ENCODE measurements at regions not wholly inside any gene's neighbourhood (a gene's known extent, or its start where the extent isn't known, plus 50 kb on each side); places are given as distances from the start of the nearest gene placed in this dataset.

DNA sequence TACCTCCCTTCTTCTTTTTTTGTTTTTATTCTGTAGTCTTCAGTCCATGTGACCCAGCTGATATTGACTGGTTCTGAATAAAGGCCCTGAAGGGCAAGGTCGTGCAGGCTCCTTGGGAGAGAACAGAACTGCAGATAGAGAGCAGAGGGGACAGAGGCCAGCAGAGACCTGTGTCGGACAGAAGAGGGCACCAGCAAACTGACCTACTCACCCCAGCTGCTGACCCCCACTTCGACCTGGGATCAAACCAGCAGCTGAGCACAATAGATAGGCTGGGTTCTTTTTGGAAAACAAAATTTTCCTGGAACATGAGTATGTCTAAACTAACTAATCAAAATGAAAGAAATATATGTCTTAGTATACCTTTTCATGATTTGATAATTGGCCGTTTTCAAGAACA is 695.1 kb downstream of the NR2F1-AS1 start:
- no peaks in the 10 kb centered on the region for H3K9me3 ChIP-seq
- no peak overlapping the region for H3K4me3 ChIP-seq
- in situ Hi-C loops (cut with MboI; ENCODE audit: low sequenced_read_pairs in 4 of 4) = no loop called here
- no peaks in the 10 kb centered on the region for H3K36me3 ChIP-seq
- TF ChIP-seq, protein P1, sequence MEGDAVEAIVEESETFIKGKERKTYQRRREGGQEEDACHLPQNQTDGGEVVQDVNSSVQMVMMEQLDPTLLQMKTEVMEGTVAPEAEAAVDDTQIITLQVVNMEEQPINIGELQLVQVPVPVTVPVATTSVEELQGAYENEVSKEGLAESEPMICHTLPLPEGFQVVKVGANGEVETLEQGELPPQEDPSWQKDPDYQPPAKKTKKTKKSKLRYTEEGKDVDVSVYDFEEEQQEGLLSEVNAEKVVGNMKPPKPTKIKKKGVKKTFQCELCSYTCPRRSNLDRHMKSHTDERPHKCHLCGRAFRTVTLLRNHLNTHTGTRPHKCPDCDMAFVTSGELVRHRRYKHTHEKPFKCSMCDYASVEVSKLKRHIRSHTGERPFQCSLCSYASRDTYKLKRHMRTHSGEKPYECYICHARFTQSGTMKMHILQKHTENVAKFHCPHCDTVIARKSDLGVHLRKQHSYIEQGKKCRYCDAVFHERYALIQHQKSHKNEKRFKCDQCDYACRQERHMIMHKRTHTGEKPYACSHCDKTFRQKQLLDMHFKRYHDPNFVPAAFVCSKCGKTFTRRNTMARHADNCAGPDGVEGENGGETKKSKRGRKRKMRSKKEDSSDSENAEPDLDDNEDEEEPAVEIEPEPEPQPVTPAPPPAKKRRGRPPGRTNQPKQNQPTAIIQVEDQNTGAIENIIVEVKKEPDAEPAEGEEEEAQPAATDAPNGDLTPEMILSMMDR (IDR thresholded peaks at IDR 0.05 in 4 of 5, conservative IDR thresholded peaks at IDR 0.05 in 1 of 5) = no peak
- TF ChIP-seq POLR2A (IDR thresholded peaks at IDR 0.05) = no peak
- H3K27ac ChIP-seq = no peak overlapping the region
- no peaks in the 10 kb centered on the region for H3K4me1 ChIP-seq
- DNase-seq = no peak
- no peak for ATAC-seq
- H3K27me3 ChIP-seq = no peaks in the 10 kb centered on the region
- intact Hi-C loops (cut with DNase I; ENCODE audit: low total_unique reads) = no loop called here

DNA sequence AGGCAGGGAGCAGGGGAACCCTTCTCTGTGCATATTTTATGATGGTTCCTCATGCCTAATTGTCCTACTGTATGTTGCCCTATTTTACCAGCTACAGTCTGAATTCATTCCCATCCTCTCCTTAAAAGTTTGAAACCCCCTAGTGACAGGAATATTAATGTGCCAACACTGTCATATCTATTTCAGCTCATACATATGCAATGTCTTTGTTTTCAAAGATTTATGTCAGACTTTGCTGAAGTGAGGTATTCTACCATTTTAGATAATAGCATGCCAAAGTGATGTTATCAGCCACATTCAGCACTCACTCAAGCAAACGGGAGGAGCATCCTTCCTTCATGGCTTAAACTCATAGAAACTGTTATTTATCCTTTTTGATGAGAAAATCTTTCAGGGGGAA is 696.5 kb downstream of the NR2F1-AS1 start:
- Histone ChIP-seq H3K4me1 (no peaks in the 10 kb centered on the region), H3K36me3 (no peaks in the 10 kb centered on the region), H3K9me3 (no peaks in the 10 kb centered on the region), H3K27me3 (no peaks in the 10 kb centered on the region), H3K27ac (no peak overlapping the region), H3K4me3 (no peak overlapping the region)
- ATAC-seq (no peak), DNase-seq (no peak)
- in situ Hi-C loops (cut with MboI; ENCODE audit: low sequenced_read_pairs in 4 of 4) = no loop called here
- intact Hi-C loops (cut with DNase I; ENCODE audit: low total_unique reads) = no loop called here
- TF ChIP-seq, protein P1 (IDR thresholded peaks at IDR 0.05 in 4 of 5, conservative IDR thresholded peaks at IDR 0.05 in 1 of 5) = no peak
- no peak for TF ChIP-seq POLR2A (IDR thresholded peaks at IDR 0.05)

DNA sequence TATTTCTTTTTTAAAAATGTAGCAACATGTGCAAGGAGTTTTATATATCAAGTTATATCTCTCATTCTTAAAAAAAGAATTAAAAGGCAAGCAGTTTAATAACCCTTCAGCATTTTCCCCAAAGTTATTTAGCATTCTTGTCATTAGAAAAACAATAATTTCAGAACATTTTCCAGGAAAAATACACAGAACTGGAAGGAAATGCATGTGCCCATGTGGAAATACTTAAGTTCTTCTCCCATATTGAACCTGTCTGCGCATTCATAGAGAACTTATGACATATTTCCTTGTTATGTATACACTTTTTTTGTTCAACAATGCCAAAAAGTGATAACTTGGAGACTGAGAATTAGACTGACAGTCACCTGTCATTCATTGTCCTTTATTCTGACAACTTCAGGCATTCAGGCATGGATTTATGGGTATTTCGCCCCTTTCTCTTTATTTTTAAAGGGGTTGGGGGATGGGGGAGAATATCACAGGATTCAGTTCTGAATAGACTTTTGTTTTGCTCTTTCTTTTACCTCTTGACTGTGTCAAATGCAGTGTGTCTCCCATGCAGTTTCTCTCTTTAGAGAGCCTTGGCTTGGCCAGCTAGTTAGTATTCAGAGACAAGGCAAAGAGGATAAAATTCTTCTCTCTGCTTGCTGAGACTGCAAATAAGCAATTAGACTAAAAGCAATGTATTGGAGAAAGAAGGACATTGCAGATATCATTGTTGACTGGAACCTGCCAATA is 701.0 kb downstream of the NR2F1-AS1 start:
- Histone ChIP-seq H3K36me3 (no peaks in the 10 kb centered on the region), H3K27ac (no peak overlapping the region), H3K4me3 (no peak overlapping the region), H3K9me3 (peaks cover 0 to 3% (median 0%) of the 10 kb centered on the region in 3 donors), H3K27me3 (no peaks in the 10 kb centered on the region), H3K4me1 (no peaks in the 10 kb centered on the region)
- no peak for ATAC-seq
- no peak for DNase-seq
- intact Hi-C loops (cut with DNase I; ENCODE audit: low total_unique reads) = no loop called here
- TF ChIP-seq POLR2A (IDR thresholded peaks at IDR 0.05) = no peak
- TF ChIP-seq, protein P1 (IDR thresholded peaks at IDR 0.05 in 4 of 5, conservative IDR thresholded peaks at IDR 0.05 in 1 of 5) = no peak
- in situ Hi-C loops (cut with MboI; ENCODE audit: low sequenced_read_pairs in 4 of 4) = no loop called here

DNA sequence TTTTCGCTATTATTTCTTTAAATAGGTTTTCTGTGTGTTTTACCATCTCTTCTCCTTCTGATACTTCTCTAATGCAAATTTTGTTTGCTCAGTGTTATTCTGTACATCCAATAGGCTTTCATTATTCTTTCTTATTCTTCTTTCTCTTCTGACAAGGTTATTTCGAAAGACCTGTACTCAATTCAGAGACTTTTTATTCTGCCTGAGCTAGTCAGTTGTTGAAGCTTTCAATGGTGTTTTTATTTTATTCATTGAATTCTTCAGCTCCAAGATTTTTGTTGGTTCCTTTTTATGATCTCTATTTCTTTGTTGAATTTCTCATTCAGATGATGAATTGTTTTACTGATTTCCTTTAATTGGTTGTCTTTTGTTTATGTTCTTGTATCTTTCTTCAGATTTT is 706.2 kb downstream of the NR2F1-AS1 start:
- H3K27ac ChIP-seq = no peak overlapping the region
- H3K36me3 ChIP-seq = no peaks in the 10 kb centered on the region
- in situ Hi-C loops (cut with MboI; ENCODE audit: low sequenced_read_pairs in 4 of 4) = no loop called here
- H3K4me3 ChIP-seq = no peak overlapping the region
- TF ChIP-seq, protein P1 (IDR thresholded peaks at IDR 0.05 in 4 of 5, conservative IDR thresholded peaks at IDR 0.05 in 1 of 5) = no peak
- TF ChIP-seq POLR2A (IDR thresholded peaks at IDR 0.05) = no peak
- ATAC-seq (no peak), DNase-seq (no peak)
- intact Hi-C loops (cut with DNase I; ENCODE audit: low total_unique reads) = no loop called here
- H3K4me1 ChIP-seq = no peaks in the 10 kb centered on the region
- no peaks in the 10 kb centered on the region for H3K27me3 ChIP-seq
- H3K9me3 ChIP-seq = peaks cover 0 to 9% (median 0%) of the 10 kb centered on the region in 3 donors

DNA sequence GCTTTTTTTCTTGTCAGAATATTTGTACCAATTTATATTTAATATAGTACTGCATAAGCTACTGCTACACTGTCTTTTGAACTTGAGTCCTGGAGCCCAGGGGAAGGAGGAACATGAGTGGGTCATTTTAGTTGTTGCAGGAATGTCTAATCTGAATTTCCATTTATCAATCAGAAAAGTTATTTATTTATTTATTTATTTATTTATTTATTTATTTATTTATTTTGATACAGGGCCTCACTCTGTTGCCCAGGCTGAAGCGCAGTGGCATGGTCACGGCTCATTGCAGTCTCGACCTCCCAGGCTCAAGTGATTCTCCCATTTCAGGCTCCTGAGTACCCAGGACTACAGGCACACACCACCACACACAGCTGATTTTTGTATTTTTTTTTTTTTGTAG is 712.6 kb downstream of the NR2F1-AS1 start:
- Histone ChIP-seq H3K4me3 (no peak overlapping the region), H3K27me3 (no peaks in the 10 kb centered on the region), H3K27ac (no peak overlapping the region), H3K36me3 (no peaks in the 10 kb centered on the region), H3K4me1 (no peaks in the 10 kb centered on the region), H3K9me3 (no peaks in the 10 kb centered on the region)
- intact Hi-C loops (cut with DNase I; ENCODE audit: low total_unique reads) (no loop called here), in situ Hi-C loops (cut with MboI; ENCODE audit: low sequenced_read_pairs in 4 of 4) (no loop called here)
- no peak for DNase-seq
- ATAC-seq = no peak
- TF ChIP-seq, protein P1 (IDR thresholded peaks at IDR 0.05 in 4 of 5, conservative IDR thresholded peaks at IDR 0.05 in 1 of 5) = no peak
- no peak for TF ChIP-seq POLR2A (IDR thresholded peaks at IDR 0.05)
